ENCODE measurements at regions not wholly inside any gene's neighbourhood (a gene's known extent, or its start where the extent isn't known, plus 50 kb on each side); places are given as distances from the start of the nearest gene placed in this dataset.

- no peak overlapping the region for H3K27ac ChIP-seq
- no peaks in the 10 kb centered on the region for H3K36me3 ChIP-seq
- H3K27me3 ChIP-seq = no peaks in the 10 kb centered on the region
- H3K9me3 ChIP-seq = no peaks in the 10 kb centered on the region
- intact Hi-C loops (cut with DNase I) = no loop called here
- no peak for DNase-seq
- H3K4me3 ChIP-seq = no peak overlapping the region
- TF ChIP-seq CTCF (IDR thresholded peaks at IDR 0.05) = no peak
- TF ChIP-seq POLR2A (IDR thresholded peaks at IDR 0.05) = no peak
- H3K4me1 ChIP-seq = no peaks in the 10 kb centered on the region
These were observed 439.0 kb upstream of the USP24 start for GRCh38 chr1:55654171-55654570.

GRCh38 chr1:55650444-55650843 lies 435.3 kb upstream of the USP24 start:
- Histone ChIP-seq H3K27me3 (no peaks in the 10 kb centered on the region), H3K4me1 (no peaks in the 10 kb centered on the region), H3K9me3 (no peaks in the 10 kb centered on the region), H3K36me3 (no peaks in the 10 kb centered on the region), H3K4me3 (no peak overlapping the region), H3K27ac (no peak overlapping the region)
- no peak for DNase-seq
- 24 to 31% methylated on average over 3 of the region's 3 CpGs for WGBS, 2 donors
- no peak for TF ChIP-seq CTCF (IDR thresholded peaks at IDR 0.05)
- TF ChIP-seq POLR2A (IDR thresholded peaks at IDR 0.05) = no peak
- intact Hi-C loops (cut with DNase I) = no loop called here

- WGBS, 2 donors = 38 to 64% methylated on average over 1 of the region's 1 CpG
These were observed 431.0 kb upstream of the USP24 start for GRCh38 chr1:55646181-55646580.

GRCh38 chr1:55645270-55645669 lies 430.1 kb upstream of the USP24 start:
- Histone ChIP-seq H3K4me3 (no peak overlapping the region), H3K27me3 (no peaks in the 10 kb centered on the region), H3K27ac (no peak overlapping the region), H3K9me3 (no peaks in the 10 kb centered on the region), H3K4me1 (peaks cover 0 to 14% (median 4%) of the 10 kb centered on the region in 3 donors), H3K36me3 (no peaks in the 10 kb centered on the region)
- 73 to 77% methylated on average over 4 to 5 of the region's 5 CpGs for WGBS, 2 donors
- intact Hi-C loops (cut with DNase I) = no loop called here
- no peak for DNase-seq
- TF ChIP-seq CTCF (IDR thresholded peaks at IDR 0.05) (no peak), POLR2A (IDR thresholded peaks at IDR 0.05) (no peak)

More at GRCh38 chr1:55646181-55646580, 431.0 kb upstream of the USP24 start:
- Histone ChIP-seq H3K4me3 (no peak overlapping the region), H3K36me3 (no peaks in the 10 kb centered on the region), H3K27ac (no peak overlapping the region), H3K27me3 (no peaks in the 10 kb centered on the region), H3K9me3 (no peaks in the 10 kb centered on the region), H3K4me1 (peaks cover 0 to 5% (median 4%) of the 10 kb centered on the region in 3 donors)
- TF ChIP-seq CTCF (IDR thresholded peaks at IDR 0.05) (no peak), POLR2A (IDR thresholded peaks at IDR 0.05) (no peak)
- no peak for DNase-seq
- intact Hi-C loops (cut with DNase I) = no loop called here

GRCh38 chr1:55641947-55642346 lies 426.8 kb upstream of the USP24 start:
- TF ChIP-seq POLR2A (IDR thresholded peaks at IDR 0.05) = no peak
- no peak for TF ChIP-seq CTCF (IDR thresholded peaks at IDR 0.05)
- 84 to 90% methylated on average over 1 of the region's 1 CpG for WGBS, 2 donors
- intact Hi-C loops (cut with DNase I) = no loop called here
- H3K36me3 ChIP-seq = no peaks in the 10 kb centered on the region
- H3K4me3 ChIP-seq = no peak overlapping the region
- H3K27ac ChIP-seq = no peak overlapping the region
- H3K4me1 ChIP-seq = peaks cover 0 to 15% (median 4%) of the 10 kb centered on the region in 3 donors
- no peak for DNase-seq
- no peaks in the 10 kb centered on the region for H3K9me3 ChIP-seq
- no peaks in the 10 kb centered on the region for H3K27me3 ChIP-seq
